Breast epithelium (tissue), 4 donors: ENCODE measurements at regions not wholly inside any gene's neighbourhood (a gene's known extent, or its start where the extent isn't known, plus 50 kb on each side); places are given as distances from the start of the nearest gene placed in this dataset.

Source experiments
- DNase-seq, 2 donors: peaks; one replicate each; pipeline ENCODE4 v3.0.0-alpha.2; 2019; ENCODE audit warnings: low spot score in 2 of 2
- H3K27ac ChIP-seq, 2 donors: fragments of 200-600 bp; sonication (generic) in 1 of 2; one replicate each; pipeline ENCODE4 v1.5.1; 2016 to 2019; ENCODE audit warnings: mild to moderate bottlenecking in 1 of 2
- H3K27me3 ChIP-seq, 2 donors: fragments of 200-600 bp; sonication (generic) in 1 of 2; one replicate each; pipeline versions ENCODE4 v1.5.1 to v1.6.0; 2017 to 2019; ENCODE audit warnings: control low read depth in 1 of 2, mild to moderate bottlenecking in 1 of 2
- H3K36me3 ChIP-seq: fragments of 200-600 bp; one replicate; pipeline ENCODE4 v1.5.1; 2019
- H3K4me1 ChIP-seq, 2 donors: fragments of 200-600 bp; sonication (generic); one replicate each; pipeline ENCODE4 v1.5.1; 2016 to 2019; ENCODE audit warnings: control low read depth in 1 of 2
- H3K4me3 ChIP-seq, 3 donors: fragments of 200-600 bp; sonication (generic); 1 replicate in 2 of 3; 2 replicates in 1 of 3; pipeline ENCODE4 v1.5.1; 2016 to 2019; ENCODE audit warnings: mild to moderate bottlenecking in 3 of 3, moderate library complexity in 2 of 3
- H3K9me3 ChIP-seq, 2 donors: fragments of 200-600 bp; sonication (generic) in 1 of 2; one replicate each; pipeline ENCODE4 v1.5.1; 2016 to 2019; ENCODE audit warnings: control low read depth in 1 of 2
- CTCF ChIP-seq, 3 donors: fragments of 450-650 bp; IDR thresholded peaks; one replicate each; pipeline ENCODE4 v1.5.1; 2016 to 2017; ENCODE audit warnings: antibody characterized with exemption in 3 of 3, mild to moderate bottlenecking in 3 of 3, moderate library complexity in 3 of 3
- POLR2A ChIP-seq: fragments of 450-650 bp; IDR thresholded peaks from one replicate; pipeline ENCODE4 v1.6.1; 2016; ENCODE audit warnings: antibody characterized with exemption, mild to moderate bottlenecking, moderate library complexity
- POLR2AphosphoS5 ChIP-seq, 3 donors: sonication (generic); formaldehyde crosslinking; IDR thresholded peaks; one replicate each; pipeline ENCODE4 v1.6.1; 2017; ENCODE audit warnings: antibody characterized with exemption in 3 of 3
- intact Hi-C: fragments of 100-400 bp; cut with DNase I; formaldehyde crosslinking; loops from one replicate; pipeline ENCODE4 v1.15.1; 2023; ENCODE audit warnings: low total_unique reads

DNA sequence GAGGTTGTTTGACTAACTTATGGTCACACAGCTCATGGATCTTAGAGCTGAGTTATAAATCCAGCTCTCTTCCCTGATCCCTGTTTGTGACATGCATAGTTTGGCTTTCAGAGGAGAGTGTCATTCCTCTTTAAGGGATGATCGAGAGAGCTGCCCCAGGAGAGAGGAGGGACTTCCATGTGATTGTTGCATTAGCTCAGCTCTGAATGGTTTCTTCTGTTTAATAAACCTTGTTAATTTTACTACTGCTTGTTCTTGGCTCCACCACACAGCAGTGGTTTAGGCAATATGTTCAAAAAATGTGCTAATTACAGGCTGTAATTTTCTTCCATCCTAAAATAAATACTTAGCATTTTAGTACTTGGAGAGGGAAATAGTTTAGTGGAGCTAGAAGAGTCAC, 152.5 kb downstream of the C12orf75 start:
- DNase-seq: no peak
- TF ChIP-seq POLR2A: no peak
- TF ChIP-seq POLR2AphosphoS5 (IDR thresholded peaks at IDR 0.05): no peak
- no peak for TF ChIP-seq CTCF (IDR thresholded peaks at IDR 0.05)
- Histone ChIP-seq H3K36me3 (no peaks in the 10 kb centered on the region), H3K27ac (no peak overlapping the region), H3K27me3 (no peaks in the 10 kb centered on the region), H3K9me3 (no peaks in the 10 kb centered on the region), H3K4me3 (no peak overlapping the region), H3K4me1 (no peaks in the 10 kb centered on the region)
- intact Hi-C loops: no loop called here

GRCh38 chr12:105483691-105484090, 153.2 kb downstream of the C12orf75 start:
- no peaks in the 10 kb centered on the region for H3K4me1 ChIP-seq
- no peak overlapping the region for H3K27ac ChIP-seq
- no peaks in the 10 kb centered on the region for H3K36me3 ChIP-seq
- intact Hi-C loops: no loop called here
- no peaks in the 10 kb centered on the region for H3K9me3 ChIP-seq
- H3K27me3 ChIP-seq: no peaks in the 10 kb centered on the region
- no peak overlapping the region for H3K4me3 ChIP-seq
- DNase-seq: no peak
- TF ChIP-seq CTCF (IDR thresholded peaks at IDR 0.05) (no peak), POLR2AphosphoS5 (IDR thresholded peaks at IDR 0.05) (no peak), POLR2A (no peak)

GRCh38 chr12:105485321-105485910, 154.9 kb downstream of the C12orf75 start:
- Histone ChIP-seq H3K4me3 (no peak overlapping the region), H3K27ac (no peak overlapping the region), H3K9me3 (no peaks in the 10 kb centered on the region), H3K27me3 (no peaks in the 10 kb centered on the region), H3K4me1 (no peaks in the 10 kb centered on the region), H3K36me3 (no peaks in the 10 kb centered on the region)
- intact Hi-C loops: no loop called here
- DNase-seq: no peak
- TF ChIP-seq POLR2A (no peak), CTCF (IDR thresholded peaks at IDR 0.05) (no peak), POLR2AphosphoS5 (IDR thresholded peaks at IDR 0.05) (peak in 2 of 3 donors; percentile 29 to 68)

GRCh38 chr12:105485921-105486320, 155.4 kb downstream of the C12orf75 start:
- TF ChIP-seq POLR2A (no peak), CTCF (IDR thresholded peaks at IDR 0.05) (no peak), POLR2AphosphoS5 (IDR thresholded peaks at IDR 0.05) (no peak)
- H3K36me3 ChIP-seq: no peaks in the 10 kb centered on the region
- no peak overlapping the region for H3K27ac ChIP-seq
- DNase-seq: no peak
- no peaks in the 10 kb centered on the region for H3K27me3 ChIP-seq
- no peaks in the 10 kb centered on the region for H3K9me3 ChIP-seq
- H3K4me1 ChIP-seq: no peaks in the 10 kb centered on the region
- H3K4me3 ChIP-seq: no peak overlapping the region
- intact Hi-C loops: no loop called here

- DNase-seq: no peak
- intact Hi-C loops: no loop called here
- Histone ChIP-seq H3K27me3 (no peaks in the 10 kb centered on the region), H3K36me3 (no peaks in the 10 kb centered on the region), H3K4me1 (no peaks in the 10 kb centered on the region), H3K4me3 (no peak overlapping the region), H3K9me3 (no peaks in the 10 kb centered on the region), H3K27ac (no peak overlapping the region)
- TF ChIP-seq POLR2A: no peak
- TF ChIP-seq CTCF (IDR thresholded peaks at IDR 0.05): no peak
- no peak for TF ChIP-seq POLR2AphosphoS5 (IDR thresholded peaks at IDR 0.05)
Observed at GRCh38 chr12:105487963-105488362, 157.5 kb downstream of the C12orf75 start.
